ENCODE measurements at regions not wholly inside any gene's neighbourhood (a gene's known extent, or its start where the extent isn't known, plus 50 kb on each side); places are given as distances from the start of the nearest gene placed in this dataset.

DNA sequence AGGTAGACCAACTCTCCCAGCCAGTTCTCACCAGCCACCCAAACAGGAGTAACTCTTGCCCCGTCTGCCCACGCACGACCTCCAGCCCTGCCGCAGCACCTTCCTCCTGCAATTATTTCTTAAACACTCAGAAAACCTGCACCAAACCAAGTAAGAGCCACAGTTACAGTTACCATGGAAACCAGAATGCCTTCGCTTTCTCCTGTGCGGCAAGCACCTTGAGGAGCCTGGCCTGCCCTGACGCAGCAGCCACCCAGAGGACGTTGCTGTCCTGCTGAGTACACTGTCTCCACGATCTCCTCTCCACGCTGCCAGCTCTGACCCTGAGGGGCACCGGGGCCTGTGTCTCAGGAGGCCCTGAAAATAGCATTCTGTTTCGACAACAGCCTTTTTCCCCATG lies 94.3 kb upstream of the SMIM21 start:
- Histone ChIP-seq H2AFZ (ENCODE audit: low read length) (no peak overlapping the region), H3K27ac (ENCODE audit: insufficient read depth, low read length) (no peak overlapping the region), H3K4me1 (ENCODE audit: control insufficient read depth, extremely low read depth, insufficient read depth, low read length) (no peaks in the 10 kb centered on the region), H4K20me1 (ENCODE audit: control insufficient read depth, extremely low read depth, insufficient read depth, low read length) (no peaks in the 10 kb centered on the region), H3K9ac (ENCODE audit: insufficient read depth, low read length) (no peak overlapping the region), H3K4me3 (replicated peaks in 1 of 4; ENCODE audit: control extremely low read depth in 1 of 4, insufficient read depth in 1 of 4, low read depth in 3 of 4, low read length in 4 of 4) (no peak overlapping the region), H3K27me3 (ENCODE audit: control insufficient read depth, insufficient read depth, low read length) (no peaks in the 10 kb centered on the region), H3K79me2 (ENCODE audit: control insufficient read depth, insufficient read depth, low read length) (no peaks in the 10 kb centered on the region), H3K36me3 (ENCODE audit: control insufficient read depth, insufficient read depth, low read length) (no peaks in the 10 kb centered on the region), H3K4me2 (ENCODE audit: extremely low read depth, insufficient read depth, low read length) (no peak overlapping the region), H3K9me3 (ENCODE audit: control insufficient read depth, insufficient read depth, low read depth, low read length) (no peaks in the 10 kb centered on the region)
- TF ChIP-seq, protein P1, sequence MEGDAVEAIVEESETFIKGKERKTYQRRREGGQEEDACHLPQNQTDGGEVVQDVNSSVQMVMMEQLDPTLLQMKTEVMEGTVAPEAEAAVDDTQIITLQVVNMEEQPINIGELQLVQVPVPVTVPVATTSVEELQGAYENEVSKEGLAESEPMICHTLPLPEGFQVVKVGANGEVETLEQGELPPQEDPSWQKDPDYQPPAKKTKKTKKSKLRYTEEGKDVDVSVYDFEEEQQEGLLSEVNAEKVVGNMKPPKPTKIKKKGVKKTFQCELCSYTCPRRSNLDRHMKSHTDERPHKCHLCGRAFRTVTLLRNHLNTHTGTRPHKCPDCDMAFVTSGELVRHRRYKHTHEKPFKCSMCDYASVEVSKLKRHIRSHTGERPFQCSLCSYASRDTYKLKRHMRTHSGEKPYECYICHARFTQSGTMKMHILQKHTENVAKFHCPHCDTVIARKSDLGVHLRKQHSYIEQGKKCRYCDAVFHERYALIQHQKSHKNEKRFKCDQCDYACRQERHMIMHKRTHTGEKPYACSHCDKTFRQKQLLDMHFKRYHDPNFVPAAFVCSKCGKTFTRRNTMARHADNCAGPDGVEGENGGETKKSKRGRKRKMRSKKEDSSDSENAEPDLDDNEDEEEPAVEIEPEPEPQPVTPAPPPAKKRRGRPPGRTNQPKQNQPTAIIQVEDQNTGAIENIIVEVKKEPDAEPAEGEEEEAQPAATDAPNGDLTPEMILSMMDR (conservative IDR thresholded peaks at IDR 0.05 in 1 of 2, IDR thresholded peaks at IDR 0.05 in 1 of 2; ENCODE audit: low read depth in 1 of 2, low read length in 2 of 2): no peak
- DNase-seq (ENCODE audit: low read depth in 2 of 2): no peak

DNA sequence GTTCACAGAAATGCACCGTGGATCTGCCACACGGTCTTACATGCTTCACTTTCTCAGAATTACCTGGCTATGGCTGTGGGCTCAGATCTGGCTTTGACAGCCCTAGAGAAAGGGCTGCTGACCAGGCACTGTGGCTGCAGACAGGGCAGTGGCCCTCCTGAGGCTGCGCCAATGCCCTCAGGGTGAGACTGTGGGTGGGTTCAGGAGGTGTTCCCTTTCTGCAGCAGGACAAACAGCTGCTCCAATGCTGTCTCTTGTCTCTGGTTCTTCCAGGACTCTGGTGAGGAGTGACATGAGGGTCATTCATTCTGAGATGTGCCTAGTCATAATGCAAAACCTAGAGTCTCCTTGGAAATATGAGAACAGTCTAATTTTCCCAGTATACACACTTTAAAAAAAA lies 90.5 kb upstream of the SMIM21 start:
- Histone ChIP-seq H3K79me2 (ENCODE audit: control insufficient read depth, insufficient read depth, low read length) (no peaks in the 10 kb centered on the region), H3K27me3 (ENCODE audit: control insufficient read depth, insufficient read depth, low read length) (no peaks in the 10 kb centered on the region), H3K9ac (ENCODE audit: insufficient read depth, low read length) (no peak overlapping the region), H3K4me2 (ENCODE audit: extremely low read depth, insufficient read depth, low read length) (no peak overlapping the region), H3K27ac (ENCODE audit: insufficient read depth, low read length) (no peak overlapping the region), H3K4me3 (replicated peaks in 1 of 4; ENCODE audit: control extremely low read depth in 1 of 4, insufficient read depth in 1 of 4, low read depth in 3 of 4, low read length in 4 of 4) (no peak overlapping the region), H4K20me1 (ENCODE audit: control insufficient read depth, extremely low read depth, insufficient read depth, low read length) (no peaks in the 10 kb centered on the region), H3K36me3 (ENCODE audit: control insufficient read depth, insufficient read depth, low read length) (no peaks in the 10 kb centered on the region), H3K9me3 (ENCODE audit: control insufficient read depth, insufficient read depth, low read depth, low read length) (no peaks in the 10 kb centered on the region), H3K4me1 (ENCODE audit: control insufficient read depth, extremely low read depth, insufficient read depth, low read length) (no peaks in the 10 kb centered on the region), H2AFZ (ENCODE audit: low read length) (no peak overlapping the region)
- no peak for DNase-seq (ENCODE audit: low read depth in 2 of 2)
- no peak for TF ChIP-seq EZH2 (IDR thresholded peaks at IDR 0.05; ENCODE audit: low read length, missing control alignments)
- TF ChIP-seq, protein P1 (conservative IDR thresholded peaks at IDR 0.05 in 1 of 2, IDR thresholded peaks at IDR 0.05 in 1 of 2; ENCODE audit: low read depth in 1 of 2, low read length in 2 of 2): no peak

DNA sequence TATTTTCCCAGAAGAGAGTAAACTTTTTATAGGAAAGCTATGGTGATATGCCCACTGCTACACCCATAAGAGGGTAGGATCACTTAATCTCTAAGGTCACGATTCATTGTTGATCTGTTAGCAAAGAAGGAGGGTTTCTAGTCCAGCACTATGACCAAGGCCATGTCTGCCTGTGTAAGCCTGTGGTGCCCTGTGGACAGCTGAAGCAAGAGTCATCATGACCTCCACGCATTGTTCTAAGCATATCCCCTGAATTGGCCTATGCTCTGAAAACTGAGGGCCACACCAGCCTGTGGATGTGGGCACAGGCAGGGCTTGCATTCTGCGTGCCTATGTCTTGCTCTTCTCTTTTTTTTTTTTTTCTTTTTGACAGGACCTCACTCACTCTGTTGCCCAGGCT lies 89.8 kb upstream of the SMIM21 start:
- no peak for DNase-seq (ENCODE audit: low read depth in 2 of 2)
- Histone ChIP-seq H3K4me3 (replicated peaks in 1 of 4; ENCODE audit: control extremely low read depth in 1 of 4, insufficient read depth in 1 of 4, low read depth in 3 of 4, low read length in 4 of 4) (no peak overlapping the region), H3K79me2 (ENCODE audit: control insufficient read depth, insufficient read depth, low read length) (no peaks in the 10 kb centered on the region), H3K9me3 (ENCODE audit: control insufficient read depth, insufficient read depth, low read depth, low read length) (no peaks in the 10 kb centered on the region), H3K4me1 (ENCODE audit: control insufficient read depth, extremely low read depth, insufficient read depth, low read length) (no peaks in the 10 kb centered on the region), H4K20me1 (ENCODE audit: control insufficient read depth, extremely low read depth, insufficient read depth, low read length) (no peaks in the 10 kb centered on the region), H3K9ac (ENCODE audit: insufficient read depth, low read length) (no peak overlapping the region), H2AFZ (ENCODE audit: low read length) (no peak overlapping the region), H3K36me3 (ENCODE audit: control insufficient read depth, insufficient read depth, low read length) (no peaks in the 10 kb centered on the region), H3K4me2 (ENCODE audit: extremely low read depth, insufficient read depth, low read length) (no peak overlapping the region), H3K27ac (ENCODE audit: insufficient read depth, low read length) (no peak overlapping the region), H3K27me3 (ENCODE audit: control insufficient read depth, insufficient read depth, low read length) (no peaks in the 10 kb centered on the region)
- TF ChIP-seq, protein P1 (conservative IDR thresholded peaks at IDR 0.05 in 1 of 2, IDR thresholded peaks at IDR 0.05 in 1 of 2; ENCODE audit: low read depth in 1 of 2, low read length in 2 of 2): no peak
- TF ChIP-seq EZH2 (IDR thresholded peaks at IDR 0.05; ENCODE audit: low read length, missing control alignments): no peak

All from fibroblast of lung (primary cell).